ENCODE measurements at regions not wholly inside any gene's neighbourhood (a gene's known extent, or its start where the extent isn't known, plus 50 kb on each side); places are given as distances from the start of the nearest gene placed in this dataset.

DNA sequence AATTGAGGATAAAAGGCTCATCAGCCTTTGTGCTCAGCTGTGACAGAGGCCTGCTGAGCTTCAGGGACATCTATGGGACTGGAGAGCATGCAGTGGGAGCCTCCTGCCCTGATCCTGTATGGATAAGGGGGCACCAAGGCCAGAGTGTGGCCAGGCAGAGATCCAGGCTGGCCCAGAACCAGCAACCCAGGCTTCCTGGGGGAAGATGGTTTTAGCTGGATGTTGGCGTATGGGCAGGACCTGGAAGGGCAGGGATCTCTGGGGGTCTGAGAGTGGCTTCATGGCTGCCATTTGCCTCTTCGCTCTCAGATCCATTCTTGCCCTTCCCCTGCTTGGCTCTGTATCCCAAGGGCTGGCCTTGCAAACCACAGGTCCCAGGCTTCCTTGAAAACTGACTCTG lies 169.9 kb downstream of the MACROH2A1 start:
- TF ChIP-seq FOXP2 (optimal IDR thresholded peaks at IDR 0.05; ENCODE audit: borderline replicate concordance, extremely low read depth, extremely low read length, insufficient read depth): no peak
- TF ChIP-seq, protein P1, sequence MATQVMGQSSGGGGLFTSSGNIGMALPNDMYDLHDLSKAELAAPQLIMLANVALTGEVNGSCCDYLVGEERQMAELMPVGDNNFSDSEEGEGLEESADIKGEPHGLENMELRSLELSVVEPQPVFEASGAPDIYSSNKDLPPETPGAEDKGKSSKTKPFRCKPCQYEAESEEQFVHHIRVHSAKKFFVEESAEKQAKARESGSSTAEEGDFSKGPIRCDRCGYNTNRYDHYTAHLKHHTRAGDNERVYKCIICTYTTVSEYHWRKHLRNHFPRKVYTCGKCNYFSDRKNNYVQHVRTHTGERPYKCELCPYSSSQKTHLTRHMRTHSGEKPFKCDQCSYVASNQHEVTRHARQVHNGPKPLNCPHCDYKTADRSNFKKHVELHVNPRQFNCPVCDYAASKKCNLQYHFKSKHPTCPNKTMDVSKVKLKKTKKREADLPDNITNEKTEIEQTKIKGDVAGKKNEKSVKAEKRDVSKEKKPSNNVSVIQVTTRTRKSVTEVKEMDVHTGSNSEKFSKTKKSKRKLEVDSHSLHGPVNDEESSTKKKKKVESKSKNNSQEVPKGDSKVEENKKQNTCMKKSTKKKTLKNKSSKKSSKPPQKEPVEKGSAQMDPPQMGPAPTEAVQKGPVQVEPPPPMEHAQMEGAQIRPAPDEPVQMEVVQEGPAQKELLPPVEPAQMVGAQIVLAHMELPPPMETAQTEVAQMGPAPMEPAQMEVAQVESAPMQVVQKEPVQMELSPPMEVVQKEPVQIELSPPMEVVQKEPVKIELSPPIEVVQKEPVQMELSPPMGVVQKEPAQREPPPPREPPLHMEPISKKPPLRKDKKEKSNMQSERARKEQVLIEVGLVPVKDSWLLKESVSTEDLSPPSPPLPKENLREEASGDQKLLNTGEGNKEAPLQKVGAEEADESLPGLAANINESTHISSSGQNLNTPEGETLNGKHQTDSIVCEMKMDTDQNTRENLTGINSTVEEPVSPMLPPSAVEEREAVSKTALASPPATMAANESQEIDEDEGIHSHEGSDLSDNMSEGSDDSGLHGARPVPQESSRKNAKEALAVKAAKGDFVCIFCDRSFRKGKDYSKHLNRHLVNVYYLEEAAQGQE (IDR thresholded peaks at IDR 0.05; ENCODE audit: insufficient read depth in 1 of 2, low read depth in 2 of 2, low read length in 2 of 2): no peak
- TF ChIP-seq TAF1 (IDR thresholded peaks at IDR 0.05; ENCODE audit: borderline replicate concordance, insufficient read depth, low read length): no peak
- no peak for TF ChIP-seq SIN3A (IDR thresholded peaks at IDR 0.05; ENCODE audit: borderline replicate concordance, insufficient read depth, low read length)
- TF ChIP-seq POLR2AphosphoS5 (IDR thresholded peaks at IDR 0.05; ENCODE audit: low read depth, low read length): no peak

DNA sequence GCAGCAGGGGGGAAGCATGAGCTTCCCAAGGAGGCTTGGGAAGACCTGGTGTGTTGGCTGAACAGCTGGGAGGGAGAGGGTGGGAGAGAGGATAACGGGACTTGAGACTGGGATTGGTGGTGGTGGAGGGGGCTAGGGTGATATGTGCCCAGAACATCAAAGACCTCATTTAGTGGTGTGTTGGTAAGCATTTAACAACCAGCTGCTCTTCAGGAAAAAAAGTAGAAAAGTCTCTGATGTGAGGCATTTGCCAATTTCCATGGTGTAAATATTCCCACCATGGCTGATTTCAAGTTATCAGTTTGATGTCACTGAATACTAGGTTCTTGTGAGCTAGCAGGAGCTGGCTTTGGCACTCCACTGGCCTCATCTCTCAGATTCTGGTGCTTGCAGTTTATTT lies 170.8 kb downstream of the MACROH2A1 start:
- TF ChIP-seq POLR2AphosphoS5 (IDR thresholded peaks at IDR 0.05; ENCODE audit: low read depth, low read length) (no peak), SIN3A (IDR thresholded peaks at IDR 0.05; ENCODE audit: borderline replicate concordance, insufficient read depth, low read length) (no peak), TAF1 (IDR thresholded peaks at IDR 0.05; ENCODE audit: borderline replicate concordance, insufficient read depth, low read length) (no peak), FOXP2 (optimal IDR thresholded peaks at IDR 0.05; ENCODE audit: borderline replicate concordance, extremely low read depth, extremely low read length, insufficient read depth) (no peak)
- TF ChIP-seq, protein P1 (IDR thresholded peaks at IDR 0.05; ENCODE audit: insufficient read depth in 1 of 2, low read depth in 2 of 2, low read length in 2 of 2): no peak

DNA sequence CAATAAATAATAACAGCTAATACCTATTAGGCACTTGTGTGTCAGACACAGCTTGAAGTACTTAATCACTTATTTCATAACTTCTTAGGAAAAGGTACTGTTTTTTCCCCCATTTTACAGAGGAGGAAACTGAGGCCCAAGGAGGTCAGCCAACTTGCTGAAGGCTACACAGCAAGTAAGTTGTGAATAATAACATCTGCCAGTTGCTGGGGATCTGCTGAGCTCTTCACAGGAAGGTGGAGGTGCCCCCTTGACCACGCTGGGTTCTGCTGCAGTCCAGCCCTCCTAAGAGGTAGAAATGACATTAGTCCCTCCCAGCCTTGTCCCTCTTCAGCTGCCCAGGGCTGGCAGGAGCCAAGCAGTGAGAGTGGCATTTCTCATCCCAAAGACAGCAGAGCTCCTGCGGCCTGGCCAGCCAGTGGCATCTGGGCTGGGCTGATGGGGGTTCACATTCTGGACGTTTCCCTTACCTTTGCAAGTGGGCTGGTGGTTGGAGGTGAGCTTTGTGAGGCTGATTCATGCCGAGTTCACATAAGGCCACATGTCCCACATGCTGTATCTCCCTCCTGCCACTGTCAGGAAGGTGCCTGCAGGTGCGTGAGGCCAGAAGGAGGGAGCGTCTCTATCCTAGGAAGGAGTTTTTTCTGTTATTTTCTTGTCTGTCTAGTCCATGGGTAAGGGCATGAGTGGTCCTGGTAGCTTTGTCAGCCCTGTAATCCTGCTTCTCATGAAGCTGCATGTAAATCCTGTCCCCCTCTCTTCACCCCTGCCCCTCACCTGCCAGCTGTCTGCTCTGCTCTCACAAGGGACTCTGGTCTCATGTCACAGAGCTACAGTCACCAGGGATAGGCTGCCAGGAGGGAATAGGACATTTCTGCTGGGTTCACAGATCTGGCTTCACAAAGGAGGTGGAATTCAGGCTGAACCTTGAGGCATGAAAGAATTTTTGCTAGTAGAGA lies 171.7 kb downstream of the MACROH2A1 start:
- TF ChIP-seq SIN3A (IDR thresholded peaks at IDR 0.05; ENCODE audit: borderline replicate concordance, insufficient read depth, low read length) (no peak), TAF1 (IDR thresholded peaks at IDR 0.05; ENCODE audit: borderline replicate concordance, insufficient read depth, low read length) (no peak), POLR2AphosphoS5 (IDR thresholded peaks at IDR 0.05; ENCODE audit: low read depth, low read length) (no peak), FOXP2 (optimal IDR thresholded peaks at IDR 0.05; ENCODE audit: borderline replicate concordance, extremely low read depth, extremely low read length, insufficient read depth) (no peak)
- TF ChIP-seq, protein P1 (IDR thresholded peaks at IDR 0.05; ENCODE audit: insufficient read depth in 1 of 2, low read depth in 2 of 2, low read length in 2 of 2): no peak

DNA sequence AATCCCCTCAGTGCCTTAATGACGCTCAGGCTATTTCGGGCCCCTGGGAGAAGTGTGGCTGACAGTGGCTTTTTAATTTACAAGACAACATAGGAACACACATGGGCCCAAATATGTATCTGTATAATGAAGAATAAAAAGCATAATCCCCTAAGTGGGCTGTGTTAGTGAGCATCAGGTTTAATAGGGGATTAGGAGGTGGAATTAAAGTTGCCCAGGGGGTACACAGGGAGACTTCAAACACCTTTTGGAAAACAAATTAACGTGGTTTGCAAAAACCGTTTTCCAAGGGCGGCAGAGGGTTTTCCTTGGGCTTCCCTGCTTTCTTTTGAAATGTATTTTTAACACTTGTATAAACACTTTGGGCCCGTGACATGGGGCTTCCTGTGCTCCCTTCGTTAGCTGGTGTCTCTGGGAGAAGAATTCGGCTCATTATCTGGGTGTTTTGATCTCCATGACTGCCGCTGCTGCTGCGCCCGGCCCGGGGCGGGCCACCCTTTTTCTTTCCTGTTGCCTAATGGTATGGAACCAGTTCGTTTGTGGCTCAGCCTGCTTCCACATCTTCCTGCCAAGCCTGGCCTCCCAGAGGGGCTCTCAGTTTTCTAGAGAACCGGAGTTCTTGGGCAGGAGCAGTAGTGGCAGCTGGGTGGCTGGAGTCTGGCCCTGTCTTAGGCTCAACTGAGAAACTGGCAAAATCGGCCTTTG lies 173.0 kb downstream of the MACROH2A1 start:
- no peak for TF ChIP-seq POLR2AphosphoS5 (IDR thresholded peaks at IDR 0.05; ENCODE audit: low read depth, low read length)
- TF ChIP-seq, protein P1 (IDR thresholded peaks at IDR 0.05; ENCODE audit: insufficient read depth in 1 of 2, low read depth in 2 of 2, low read length in 2 of 2): no peak
- no peak for TF ChIP-seq FOXP2 (optimal IDR thresholded peaks at IDR 0.05; ENCODE audit: borderline replicate concordance, extremely low read depth, extremely low read length, insufficient read depth)
- no peak for TF ChIP-seq TAF1 (IDR thresholded peaks at IDR 0.05; ENCODE audit: borderline replicate concordance, insufficient read depth, low read length)
- no peak for TF ChIP-seq SIN3A (IDR thresholded peaks at IDR 0.05; ENCODE audit: borderline replicate concordance, insufficient read depth, low read length)
